ENCODE measurements at regions not wholly inside any gene's neighbourhood (a gene's known extent, or its start where the extent isn't known, plus 50 kb on each side); places are given as distances from the start of the nearest gene placed in this dataset.

GRCh38 chr3:80278056-80278455, 510.3 kb upstream of the ROBO1 start:
- POLR2A ChIA-PET: no interaction called here

More at GRCh38 chr3:80278056-80278455, 510.3 kb upstream of the ROBO1 start:
- no peak overlapping the region for H3K27ac ChIP-seq (ENCODE audit: extremely low read depth, low read depth, low read length)
- H3K4me3 ChIP-seq: no peak overlapping the region
- no TSS peak for BruUV-seq (replicated peaks)
- FAIRE-seq: no peak
- H2AFZ ChIP-seq (ENCODE audit: low read depth, low read length): no peak overlapping the region
- no peaks in the 10 kb centered on the region for H3K4me1 ChIP-seq (replicated peaks in 1 of 2; ENCODE audit: control insufficient read depth in 2 of 2, insufficient read depth in 2 of 2, low read length in 2 of 2)
- no peak for DNase-seq (ENCODE audit: extremely low read depth in 1 of 4, low spot score in 3 of 4)
- H3K9me1 ChIP-seq (ENCODE audit: control insufficient read depth, insufficient read depth, low read length): no peaks in the 10 kb centered on the region
- H3K79me2 ChIP-seq (ENCODE audit: control insufficient read depth, insufficient read depth, low read length): no peaks in the 10 kb centered on the region
- H3K9ac ChIP-seq (ENCODE audit: insufficient read depth in 1 of 2, low read depth in 2 of 2, low read length in 2 of 2): no peak overlapping the region
- no peaks in the 10 kb centered on the region for H3K36me3 ChIP-seq (ENCODE audit: control insufficient read depth, insufficient read depth, low read length)
- intact Hi-C loops (cut with micrococcal nuclease): no loop called here
- in situ Hi-C loops (cut with MboI): no loop called here
- no peaks in the 10 kb centered on the region for H4K20me1 ChIP-seq (replicated peaks; ENCODE audit: control insufficient read depth, insufficient read depth, low read length)
- under 1% methylated on average over 11 of the region's 11 CpGs for WGBS (ENCODE audit: insufficient coverage, low coverage, missing lambda C conversion rate)
- no peak for ATAC-seq
- H3K9me3 ChIP-seq (replicated peaks; ENCODE audit: control insufficient read depth, insufficient read depth, low read depth, low read length): no peaks in the 10 kb centered on the region
- H3K4me2 ChIP-seq (ENCODE audit: insufficient read depth, low read length): no peak overlapping the region
- TF ChIP-seq KLF13 (tag; IDR thresholded peaks at IDR 0.05; ENCODE audit: borderline replicate concordance, low read depth) (no peak), L3MBTL2 (IDR thresholded peaks at IDR 0.05) (no peak), ZBTB12 (CRISPR knock-in tag; IDR thresholded peaks at IDR 0.05) (no peak), MCM2 (IDR thresholded peaks at IDR 0.05; ENCODE audit: low read depth) (no peak), NELFE (IDR thresholded peaks at IDR 0.05; ENCODE audit: insufficient read depth, insufficient read length) (no peak), ZKSCAN1 (IDR thresholded peaks at IDR 0.05; ENCODE audit: low read depth, low read length) (no peak), TCF7L2 (IDR thresholded peaks at IDR 0.05; ENCODE audit: low read depth, low read length) (no peak), KLF10 (CRISPR knock-in tag; IDR thresholded peaks at IDR 0.05) (no peak), ZSCAN29 (IDR thresholded peaks at IDR 0.05) (no peak), CBFA2T3 (IDR thresholded peaks at IDR 0.05) (no peak), HDAC8 (tag; IDR thresholded peaks at IDR 0.05) (no peak), CXXC5 (CRISPR knock-in tag; IDR thresholded peaks at IDR 0.05) (no peak), ZNF133 (CRISPR knock-in tag; IDR thresholded peaks at IDR 0.05) (no peak), DMBX1 (CRISPR knock-in tag; IDR thresholded peaks at IDR 0.05; ENCODE audit: borderline replicate concordance) (no peak), SIN3A (IDR thresholded peaks at IDR 0.05; ENCODE audit: borderline replicate concordance in 2 of 2, control insufficient read depth in 1 of 2, low read depth in 2 of 2, low read length in 2 of 2) (no peak), ESRRB (CRISPR knock-in tag; IDR thresholded peaks at IDR 0.05; ENCODE audit: borderline replicate concordance) (no peak)
- CTCF ChIA-PET (ENCODE audit: low intra/inter-chr PET ratio): no interaction called here
- no peaks in the 10 kb centered on the region for H3K27me3 ChIP-seq (ENCODE audit: control insufficient read depth in 2 of 2, insufficient read depth in 2 of 2, low read length in 2 of 2)

Data from K562 (cell line).